Osteoblast (primary cell): ENCODE measurements at regions not wholly inside any gene's neighbourhood (a gene's known extent, or its start where the extent isn't known, plus 50 kb on each side); places are given as distances from the start of the nearest gene placed in this dataset.

Source experiments
- DNase-seq: peaks from one replicate; pipeline ENCODE4 v3.0.0; 2011; ENCODE audit warnings: low spot score, mixed read lengths; ENCODE audit not compliant: insufficient read length; ENCODE audit errors: missing footprints
- H2AFZ ChIP-seq: 2 replicates; pipeline ENCODE4 v1.6.0; 2011; ENCODE audit warnings: mild to moderate bottlenecking, low read length
- H3K27ac ChIP-seq: 2 replicates; pipeline ENCODE4 v1.5.1; 2011; ENCODE audit warnings: mild to moderate bottlenecking, low read depth, low read length, moderate library complexity
- H3K27me3 ChIP-seq: 2 replicates; pipeline ENCODE4 v1.6.0; 2012; ENCODE audit warnings: mild to moderate bottlenecking, control low read depth, inconsistent platforms, low read length, moderate library complexity; ENCODE audit not compliant: insufficient read depth
- H3K36me3 ChIP-seq: 2 replicates; pipeline ENCODE4 v1.5.1; 2011; ENCODE audit warnings: mild to moderate bottlenecking, low read length, control low read depth, moderate library complexity; ENCODE audit not compliant: insufficient read depth
- H3K4me1 ChIP-seq: 2 replicates; pipeline ENCODE4 v1.5.1; 2011; ENCODE audit warnings: mild to moderate bottlenecking, low read length, control low read depth, moderate library complexity; ENCODE audit not compliant: insufficient read depth
- H3K4me2 ChIP-seq: 2 replicates; pipeline ENCODE4 v1.6.0; 2011; ENCODE audit warnings: mild to moderate bottlenecking, low read length; ENCODE audit not compliant: insufficient read depth
- H3K4me3 ChIP-seq: fragments of 200-600 bp; sonication (generic); 3 replicates; pipeline ENCODE4 v1.5.1; 2012; ENCODE audit warnings: mild to moderate bottlenecking, low read length, inconsistent platforms; ENCODE audit not compliant: insufficient read depth
- H3K79me2 ChIP-seq: 2 replicates; pipeline ENCODE4 v1.6.0; 2012; ENCODE audit warnings: mild to moderate bottlenecking, low read length, control low read depth, inconsistent platforms; ENCODE audit not compliant: insufficient read depth
- H3K9me3 ChIP-seq: 2 replicates; pipeline ENCODE4 v1.5.1; 2011; ENCODE audit warnings: low read depth, low read length, control low read depth
- H4K20me1 ChIP-seq: 2 replicates; pipeline ENCODE4 v1.6.0; 2012; ENCODE audit warnings: mild to moderate bottlenecking, low read length, control low read depth; ENCODE audit not compliant: insufficient read depth
- CTCF ChIP-seq: IDR thresholded peaks from 2 replicates; pipeline ENCODE4 v1.5.1; 2011; ENCODE audit warnings: mild to moderate bottlenecking, low read depth, low read length, moderate library complexity; ENCODE audit errors: extremely low read depth

- no peak for TF ChIP-seq CTCF
- Histone ChIP-seq H3K36me3 (no peaks in the 10 kb centered on the region), H3K27ac (no peak overlapping the region), H3K4me3 (no peak overlapping the region), H3K9me3 (no peaks in the 10 kb centered on the region), H3K4me2 (no peak overlapping the region), H4K20me1 (no peaks in the 10 kb centered on the region), H3K27me3 (no peaks in the 10 kb centered on the region), H3K79me2 (no peaks in the 10 kb centered on the region), H2AFZ (no peak overlapping the region), H3K4me1 (no peaks in the 10 kb centered on the region)
- no peak for DNase-seq
These were observed 175.0 kb upstream of the BDNF start for GRCh38 chr11:27874998-27875830.

- no peaks in the 10 kb centered on the region for H3K27me3 ChIP-seq
- H4K20me1 ChIP-seq, result no peaks in the 10 kb centered on the region
- no peaks in the 10 kb centered on the region for H3K4me1 ChIP-seq
- H3K79me2 ChIP-seq, result no peaks in the 10 kb centered on the region
- no peaks in the 10 kb centered on the region for H3K36me3 ChIP-seq
- no peak overlapping the region for H2AFZ ChIP-seq
- no peaks in the 10 kb centered on the region for H3K9me3 ChIP-seq
- H3K4me2 ChIP-seq, result no peak overlapping the region
- DNase-seq, result no peak
- H3K27ac ChIP-seq, result no peak overlapping the region
- no peak for TF ChIP-seq CTCF
- no peak overlapping the region for H3K4me3 ChIP-seq
These were observed 173.4 kb upstream of the BDNF start for GRCh38 chr11:27873664-27874063.

GRCh38 chr11:27871056-27871455 lies 170.8 kb upstream of the BDNF start:
- no peak overlapping the region for H3K4me2 ChIP-seq
- H3K36me3 ChIP-seq, result no peaks in the 10 kb centered on the region
- H3K79me2 ChIP-seq, result no peaks in the 10 kb centered on the region
- H4K20me1 ChIP-seq, result no peaks in the 10 kb centered on the region
- H3K9me3 ChIP-seq, result no peaks in the 10 kb centered on the region
- no peak overlapping the region for H2AFZ ChIP-seq
- DNase-seq, result no peak
- no peak overlapping the region for H3K27ac ChIP-seq
- H3K4me3 ChIP-seq, result no peak overlapping the region
- no peaks in the 10 kb centered on the region for H3K27me3 ChIP-seq
- no peak for TF ChIP-seq CTCF
- H3K4me1 ChIP-seq, result no peaks in the 10 kb centered on the region

- H3K79me2 ChIP-seq, result no peaks in the 10 kb centered on the region
- no peak overlapping the region for H3K27ac ChIP-seq
- H3K27me3 ChIP-seq, result no peaks in the 10 kb centered on the region
- H3K4me2 ChIP-seq, result no peak overlapping the region
- H3K4me1 ChIP-seq, result no peaks in the 10 kb centered on the region
- H2AFZ ChIP-seq, result no peak overlapping the region
- H3K36me3 ChIP-seq, result no peaks in the 10 kb centered on the region
- no peak for TF ChIP-seq CTCF
- H4K20me1 ChIP-seq, result no peaks in the 10 kb centered on the region
- DNase-seq, result no peak
- no peaks in the 10 kb centered on the region for H3K9me3 ChIP-seq
- no peak overlapping the region for H3K4me3 ChIP-seq
These were observed 169.4 kb upstream of the BDNF start for GRCh38 chr11:27869701-27870100.
